SU-DHL-6 (cell line): ENCODE measurements at regions not wholly inside any gene's neighbourhood (a gene's known extent, or its start where the extent isn't known, plus 50 kb on each side); places are given as distances from the start of the nearest gene placed in this dataset.

Experiments used
- H2AFZ ChIP-seq: fragments of 200-600 bp; sonication (generic); 2 replicates; pipeline ENCODE4 v1.6.1; 2014; ENCODE audit warnings: low read depth, mild to moderate bottlenecking, moderate library complexity, mixed read lengths, antibody characterized with exemption, low read length; ENCODE audit not compliant: severe bottlenecking
- H3F3A ChIP-seq: fragments of 200-600 bp; shearing (Covaris generic); 2 replicates; pipeline ENCODE4 v1.6.0; 2016; ENCODE audit warnings: antibody characterized with exemption, mild to moderate bottlenecking; ENCODE audit not compliant: insufficient read depth
- H3K27ac ChIP-seq: fragments of 200-600 bp; sonication (generic); 2 replicates; pipeline ENCODE4 v1.5.1; 2016; ENCODE audit warnings: low read depth, mild to moderate bottlenecking, low read length, moderate library complexity, mixed read lengths
- H3K27me3 ChIP-seq: fragments of 200-600 bp; sonication (generic), shearing (Covaris generic); 2 replicates; pipeline ENCODE4 v1.6.0; 2014; ENCODE audit warnings: mild to moderate bottlenecking, low read length
- H3K36me3 ChIP-seq: fragments of 200-600 bp; sonication (generic); 2 replicates; pipeline ENCODE4 v1.6.1; 2014; ENCODE audit warnings: mild to moderate bottlenecking, low read length, mixed read lengths
- H3K4me2 ChIP-seq: fragments of 300-600, 200-600 bp; shearing (Covaris generic), sonication (generic); 2 replicates; pipeline ENCODE4 v1.6.0; 2014; ENCODE audit warnings: low read length, low read depth, mild to moderate bottlenecking; ENCODE audit not compliant: poor library complexity, severe bottlenecking
- H3K4me3 ChIP-seq: fragments of 200-600 bp; sonication (generic); 2 replicates; pipeline ENCODE4 v1.5.1; 2014; ENCODE audit warnings: antibody characterized with exemption, low read length, mild to moderate bottlenecking, mixed read lengths; ENCODE audit not compliant: insufficient read depth, poor library complexity, severe bottlenecking
- H3K79me2 ChIP-seq: fragments of 200-600 bp; sonication (generic); 2 replicates; pipeline ENCODE4 v1.6.1; 2014; ENCODE audit warnings: mild to moderate bottlenecking, low read length, moderate library complexity; ENCODE audit not compliant: insufficient read depth
- H3K9ac ChIP-seq: fragments of 200-600 bp; sonication (generic); 2 replicates; pipeline ENCODE4 v1.7.0; 2014; ENCODE audit warnings: mild to moderate bottlenecking, low read length
- H3K9me2 ChIP-seq: fragments of 200-600 bp; sonication (generic); replicated peaks from 2 replicates; pipeline ENCODE4 v1.6.1; 2014; ENCODE audit warnings: low read length; ENCODE audit not compliant: insufficient read depth
- H3K9me3 ChIP-seq: fragments of 200-600 bp; sonication (generic); 2 replicates; pipeline ENCODE4 v1.6.1; 2014; ENCODE audit warnings: low read length, mixed read lengths; ENCODE audit not compliant: insufficient read depth
- H4K20me1 ChIP-seq: fragments of 200-600 bp; sonication (generic); 2 replicates; pipeline ENCODE4 v1.6.1; 2014; ENCODE audit warnings: low read depth, mild to moderate bottlenecking, antibody characterized with exemption, low read length, moderate library complexity, mixed read lengths
- EZH2phosphoT487 ChIP-seq: fragments of 200-600 bp; sonication (generic), shearing (Covaris generic); conservative IDR thresholded peaks from 2 replicates; pipeline ENCODE4 v1.6.1; 2018; ENCODE audit warnings: mild to moderate bottlenecking, antibody characterized with exemption, low read length, moderate library complexity, mixed read lengths
- TF ChIP-seq, protein P1 (sequence below): fragments of 200-600 bp; sonication (generic); IDR thresholded peaks from one replicate; pipeline ENCODE4 v1.5.1; 2017; ENCODE audit warnings: antibody characterized with exemption, mild to moderate bottlenecking, low read length, moderate library complexity; ENCODE audit not compliant: insufficient read depth, poor library complexity, severe bottlenecking

DNA sequence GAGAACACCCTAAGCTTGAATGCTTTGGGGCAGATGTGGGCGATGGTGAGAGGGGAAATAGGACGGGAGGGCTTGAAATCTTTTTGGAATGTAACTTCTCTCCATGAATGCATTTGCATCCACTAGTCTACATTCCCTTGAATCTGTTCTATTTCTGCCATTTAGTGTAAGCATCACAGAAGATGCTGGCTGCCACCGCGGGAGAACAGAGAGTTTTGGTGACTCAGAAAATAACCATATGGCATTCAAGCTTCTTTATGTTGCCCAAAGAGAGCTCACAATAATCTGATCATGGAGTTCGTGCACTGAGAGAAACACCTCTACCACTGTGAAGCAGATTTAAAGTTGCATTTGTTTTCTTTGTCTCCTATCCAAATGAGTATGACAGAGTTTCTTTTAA, 52.6 kb upstream of the OTX2 start:
- Histone ChIP-seq H3F3A (no peaks in the 10 kb centered on the region), H3K9me2 (no peaks in the 10 kb centered on the region), H3K27me3 (no peaks in the 10 kb centered on the region), H3K79me2 (no peaks in the 10 kb centered on the region), H2AFZ (no peak overlapping the region), H3K9me3 (no peaks in the 10 kb centered on the region), H3K9ac (no peak overlapping the region), H3K4me3 (no peak overlapping the region), H4K20me1 (no peaks in the 10 kb centered on the region), H3K4me2 (no peak overlapping the region), H3K27ac (no peak overlapping the region), H3K36me3 (no peaks in the 10 kb centered on the region)
- TF ChIP-seq EZH2phosphoT487 = no peak
- TF ChIP-seq, protein P1, sequence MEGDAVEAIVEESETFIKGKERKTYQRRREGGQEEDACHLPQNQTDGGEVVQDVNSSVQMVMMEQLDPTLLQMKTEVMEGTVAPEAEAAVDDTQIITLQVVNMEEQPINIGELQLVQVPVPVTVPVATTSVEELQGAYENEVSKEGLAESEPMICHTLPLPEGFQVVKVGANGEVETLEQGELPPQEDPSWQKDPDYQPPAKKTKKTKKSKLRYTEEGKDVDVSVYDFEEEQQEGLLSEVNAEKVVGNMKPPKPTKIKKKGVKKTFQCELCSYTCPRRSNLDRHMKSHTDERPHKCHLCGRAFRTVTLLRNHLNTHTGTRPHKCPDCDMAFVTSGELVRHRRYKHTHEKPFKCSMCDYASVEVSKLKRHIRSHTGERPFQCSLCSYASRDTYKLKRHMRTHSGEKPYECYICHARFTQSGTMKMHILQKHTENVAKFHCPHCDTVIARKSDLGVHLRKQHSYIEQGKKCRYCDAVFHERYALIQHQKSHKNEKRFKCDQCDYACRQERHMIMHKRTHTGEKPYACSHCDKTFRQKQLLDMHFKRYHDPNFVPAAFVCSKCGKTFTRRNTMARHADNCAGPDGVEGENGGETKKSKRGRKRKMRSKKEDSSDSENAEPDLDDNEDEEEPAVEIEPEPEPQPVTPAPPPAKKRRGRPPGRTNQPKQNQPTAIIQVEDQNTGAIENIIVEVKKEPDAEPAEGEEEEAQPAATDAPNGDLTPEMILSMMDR = no peak

DNA sequence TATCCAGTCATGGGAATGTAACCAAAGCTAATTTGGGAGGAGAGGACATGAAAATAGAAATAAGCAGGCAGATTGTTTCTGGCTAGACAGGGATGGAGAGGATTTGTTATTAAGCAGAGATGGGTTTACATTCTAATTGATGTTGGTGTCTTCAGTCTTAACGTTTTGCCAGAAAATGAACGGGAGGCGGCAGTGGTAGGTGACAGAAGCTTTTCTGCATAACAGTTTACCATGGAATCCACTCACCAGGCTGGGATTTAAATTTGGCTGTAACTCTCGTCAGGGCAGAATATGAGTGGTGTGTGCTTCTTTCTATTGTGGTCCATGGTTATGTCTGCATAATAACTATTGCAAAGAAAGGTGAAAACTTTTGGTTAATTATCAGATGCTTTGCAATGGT, 50.2 kb upstream of the OTX2 start:
- H3K27ac ChIP-seq = no peak overlapping the region
- H3K79me2 ChIP-seq = no peaks in the 10 kb centered on the region
- H3K27me3 ChIP-seq = no peaks in the 10 kb centered on the region
- H2AFZ ChIP-seq = no peak overlapping the region
- no peaks in the 10 kb centered on the region for H3K36me3 ChIP-seq
- H3F3A ChIP-seq = no peaks in the 10 kb centered on the region
- H3K9ac ChIP-seq = no peak overlapping the region
- no peak overlapping the region for H3K4me3 ChIP-seq
- no peak for TF ChIP-seq EZH2phosphoT487
- TF ChIP-seq, protein P1 = no peak
- H4K20me1 ChIP-seq = no peaks in the 10 kb centered on the region
- no peak overlapping the region for H3K4me2 ChIP-seq
- H3K9me3 ChIP-seq = no peaks in the 10 kb centered on the region
- H3K9me2 ChIP-seq = no peaks in the 10 kb centered on the region
